Aorta (tissue), 5 donors: ENCODE measurements at regions not wholly inside any gene's neighbourhood (a gene's known extent, or its start where the extent isn't known, plus 50 kb on each side); places are given as distances from the start of the nearest gene placed in this dataset.

Source experiments
- ATAC-seq: fragments of 200-7000 bp; cut with Tn5 transposase; one replicate; pipeline ENCODE4 v1.9.1; 2022; ENCODE audit warnings: moderate library complexity; ENCODE audit not compliant: low FRiP score
- DNase-seq, 2 donors: peaks; one replicate each; pipeline ENCODE4 v3.0.0-alpha.2; 2020
- H3K27ac ChIP-seq, 2 donors: one replicate each; pipeline ENCODE4 v1.5.1; 2013; ENCODE audit warnings: low read length in 2 of 2, mild to moderate bottlenecking in 2 of 2, moderate library complexity in 2 of 2, control low read depth in 1 of 2, inconsistent platforms in 1 of 2, low read depth in 1 of 2
- H3K27me3 ChIP-seq, 2 donors: one replicate each; pipeline ENCODE4 v1.6.1; 2013; ENCODE audit warnings: control low read depth in 1 of 2, low read length in 1 of 2, mild to moderate bottlenecking in 1 of 2, moderate library complexity in 1 of 2; ENCODE audit not compliant: insufficient read depth in 2 of 2, control insufficient read depth in 1 of 2
- H3K36me3 ChIP-seq, 2 donors: one replicate each; pipeline ENCODE4 v1.6.1; 2013; ENCODE audit warnings: control low read depth in 1 of 2, low read length in 1 of 2, mild to moderate bottlenecking in 1 of 2; ENCODE audit not compliant: insufficient read depth in 2 of 2, control insufficient read depth in 1 of 2
- H3K4me1 ChIP-seq, 2 donors: one replicate each; pipeline ENCODE4 v1.6.1; 2013; ENCODE audit warnings: low read length in 2 of 2, control low read depth in 1 of 2, mild to moderate bottlenecking in 1 of 2, moderate library complexity in 1 of 2; ENCODE audit not compliant: insufficient read depth in 2 of 2, control insufficient read depth in 1 of 2
- H3K4me3 ChIP-seq, 2 donors: one replicate each; pipeline ENCODE4 v1.5.1; 2013; ENCODE audit warnings: low read length in 2 of 2, control low read depth in 1 of 2, mild to moderate bottlenecking in 1 of 2
- H3K9me3 ChIP-seq: one replicate; pipeline ENCODE4 v1.6.1; 2013; ENCODE audit warnings: mild to moderate bottlenecking, low read length; ENCODE audit not compliant: control insufficient read depth
- WGBS, 2 donors: extraction: QIAGEN DNeasy Blood & Tissue Kit; methylation state at CpG; one replicate each; pipeline ENCODE4 v1.1.7; 2013; 5-methylcytosine and 5-hydroxymethylcytosine counted together
- intact Hi-C, 2 donors: fragments of 100-400 bp; cut with DNase I; formaldehyde crosslinking; loops; one replicate each; pipeline versions ENCODE4 v1.14.2 to v1.15.0; 2022
- donor health status: healthy with polysubstance abuse.
- donor health status: Bipolar disorder and iron deficiency.
- donor health status: DM: no; HTN: no; CAD: no.
- donor health status: DM: no; HTN: no; CAD: no.
- donor health status: DM: yes; HTN: yes; CAD: no.

DNA sequence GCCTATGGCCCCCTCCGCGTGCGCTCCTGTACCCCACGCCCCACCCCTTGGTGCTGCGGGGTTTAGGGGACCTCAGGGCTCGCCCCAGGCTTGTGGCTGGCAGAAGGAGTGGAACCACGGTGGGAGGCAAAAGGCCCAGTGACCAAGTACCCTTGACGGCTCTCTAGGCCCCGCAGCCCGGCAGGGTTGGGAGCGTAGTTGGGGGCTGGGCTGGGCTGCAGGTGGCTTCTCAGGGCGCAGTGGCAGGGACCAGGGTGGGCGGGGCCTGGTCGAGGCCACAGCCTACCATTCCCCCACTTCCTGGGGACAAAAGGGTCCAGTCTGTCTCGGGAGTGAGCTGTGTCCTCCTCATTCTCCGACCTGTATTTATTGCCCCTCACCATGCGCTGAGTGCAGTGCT lies 124.9 kb downstream of the RBFOX3 start:
- peak; percentile 20 for ATAC-seq
- WGBS, 2 donors = 42 to 45% methylated on average over 17 of the region's 17 CpGs
- no peaks in the 10 kb centered on the region for H3K27me3 ChIP-seq

DNA sequence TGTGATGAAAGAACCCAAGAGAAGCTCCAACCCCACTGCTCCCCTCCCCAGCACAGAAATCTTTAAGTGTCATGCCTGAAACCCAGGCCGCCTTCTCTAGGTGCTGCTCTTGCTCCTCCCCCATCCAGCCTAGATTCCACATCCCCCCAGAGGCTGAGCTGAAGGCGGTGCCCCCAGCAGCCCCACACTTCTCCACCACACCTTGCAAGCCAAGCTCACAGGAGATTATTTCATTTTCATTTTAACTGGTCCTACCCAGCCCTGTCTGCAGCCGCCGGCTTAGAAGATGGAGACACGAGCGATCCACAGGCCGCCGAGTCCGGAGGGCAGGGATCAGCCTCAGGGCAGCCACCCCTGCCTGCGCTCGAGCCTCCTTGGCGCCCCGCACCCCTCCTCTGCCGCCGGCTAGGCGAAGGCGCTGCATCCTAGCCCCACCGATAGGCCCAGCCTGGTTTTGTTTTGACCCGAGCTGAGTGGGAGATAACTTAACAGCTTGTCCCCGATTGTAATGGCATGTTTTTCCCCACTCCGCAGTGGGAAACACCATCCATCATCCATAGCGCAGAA lies 125.3 kb downstream of the RBFOX3 start:
- Histone ChIP-seq H3K4me3 (no peak overlapping the region), H3K36me3 (no peaks in the 10 kb centered on the region), H3K27me3 (no peaks in the 10 kb centered on the region), H3K4me1 (no peaks in the 10 kb centered on the region), H3K27ac (no peak overlapping the region), H3K9me3 (no peaks in the 10 kb centered on the region)
- no peak for DNase-seq
- 25 to 32% methylated on average over 22 of the region's 22 CpGs for WGBS, 2 donors
- ATAC-seq = peak; percentile 9
- intact Hi-C loops = no loop called here

More for the DNA sequence above, 124.9 kb downstream of the RBFOX3 start:
- Histone ChIP-seq H3K4me1 (no peaks in the 10 kb centered on the region), H3K4me3 (no peak overlapping the region), H3K9me3 (no peaks in the 10 kb centered on the region), H3K27ac (no peak overlapping the region), H3K36me3 (no peaks in the 10 kb centered on the region)
- intact Hi-C loops = no loop called here
- DNase-seq = no peak

DNA sequence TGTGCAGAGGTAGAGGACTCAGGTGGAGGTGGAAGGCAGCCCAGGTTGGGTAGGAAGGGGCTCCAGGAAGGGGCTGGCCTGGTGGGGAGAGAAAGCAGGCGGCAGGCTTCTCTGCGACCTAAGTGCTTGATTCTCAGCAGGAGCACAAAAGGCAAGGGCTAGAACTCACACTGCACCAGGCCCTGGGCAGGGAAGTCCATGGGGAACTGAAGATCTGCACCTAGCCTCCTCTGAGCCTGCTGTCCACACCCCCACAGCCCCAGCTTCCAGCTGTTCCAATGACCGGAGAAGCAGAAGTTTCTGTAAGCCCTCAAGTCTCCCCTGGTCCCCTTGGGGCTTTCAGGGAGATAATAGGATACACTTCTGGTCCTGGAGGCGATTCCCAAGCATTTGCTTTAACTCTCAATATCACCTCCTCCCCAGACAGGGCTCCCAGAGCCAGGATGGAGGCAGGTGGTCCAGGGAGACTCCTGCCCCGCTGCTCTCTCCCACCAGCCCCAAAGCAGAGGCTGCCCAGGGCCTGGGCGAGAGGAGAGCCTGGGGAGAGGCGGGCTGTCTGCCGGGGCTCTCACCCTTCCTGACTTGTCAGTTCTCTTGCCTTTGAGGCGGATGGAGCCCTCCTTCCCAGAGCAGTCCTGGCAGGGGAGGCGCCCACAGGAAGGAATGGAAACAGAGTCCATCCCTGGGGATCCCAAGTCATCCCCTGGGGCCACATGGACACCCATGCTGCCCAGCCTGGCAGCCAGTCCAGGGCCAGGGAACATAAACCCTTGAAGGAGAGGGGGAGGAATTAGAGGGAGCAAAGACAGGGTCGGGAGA lies 126.0 kb downstream of the RBFOX3 start:
- ATAC-seq = no peak
- Histone ChIP-seq H3K9me3 (no peaks in the 10 kb centered on the region), H3K4me1 (no peaks in the 10 kb centered on the region), H3K27me3 (no peaks in the 10 kb centered on the region), H3K27ac (no peak overlapping the region), H3K4me3 (no peak overlapping the region), H3K36me3 (no peaks in the 10 kb centered on the region)
- WGBS, 2 donors = 49 to 57% methylated on average over 10 to 11 of the region's 11 CpGs
- intact Hi-C loops = no loop called here
- DNase-seq = no peak

DNA sequence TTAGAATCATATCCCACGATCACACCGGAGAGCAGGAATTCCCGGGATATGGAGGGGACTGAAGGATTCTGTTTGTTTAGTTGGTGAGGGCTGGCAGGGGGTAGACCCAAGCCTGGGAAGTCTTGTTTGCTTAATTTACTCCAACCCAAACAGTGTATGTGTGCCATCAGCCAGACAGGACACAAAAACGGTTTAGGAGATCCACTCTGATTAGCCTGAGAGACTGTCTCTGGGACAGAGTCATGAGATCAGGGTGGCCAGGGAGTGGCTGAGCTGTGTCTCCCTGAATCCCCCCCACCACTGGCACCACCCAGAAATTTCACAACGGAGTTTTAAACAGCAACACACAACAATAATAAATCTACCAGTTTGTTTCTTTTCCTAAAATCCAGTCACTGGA lies 127.0 kb downstream of the RBFOX3 start:
- no peak for ATAC-seq
- no peaks in the 10 kb centered on the region for H3K36me3 ChIP-seq
- H3K9me3 ChIP-seq = no peaks in the 10 kb centered on the region
- intact Hi-C loops = no loop called here
- no peaks in the 10 kb centered on the region for H3K4me1 ChIP-seq
- no peak for DNase-seq
- H3K27ac ChIP-seq = no peak overlapping the region
- H3K4me3 ChIP-seq = no peak overlapping the region
- 16 to 21% methylated on average over 5 of the region's 5 CpGs for WGBS, 2 donors
- no peaks in the 10 kb centered on the region for H3K27me3 ChIP-seq

- no peak overlapping the region for H3K27ac ChIP-seq
- WGBS, 2 donors = 16% methylated on average over 16 to 17 of the region's 17 CpGs
- H3K9me3 ChIP-seq = no peaks in the 10 kb centered on the region
- no peaks in the 10 kb centered on the region for H3K4me1 ChIP-seq
- intact Hi-C loops = no loop called here
- no peak overlapping the region for H3K4me3 ChIP-seq
- no peak for ATAC-seq
- no peaks in the 10 kb centered on the region for H3K36me3 ChIP-seq
- DNase-seq = no peak
- no peaks in the 10 kb centered on the region for H3K27me3 ChIP-seq
Observed at GRCh38 chr17:79482727-79483521, 127.9 kb downstream of the RBFOX3 start.

DNA sequence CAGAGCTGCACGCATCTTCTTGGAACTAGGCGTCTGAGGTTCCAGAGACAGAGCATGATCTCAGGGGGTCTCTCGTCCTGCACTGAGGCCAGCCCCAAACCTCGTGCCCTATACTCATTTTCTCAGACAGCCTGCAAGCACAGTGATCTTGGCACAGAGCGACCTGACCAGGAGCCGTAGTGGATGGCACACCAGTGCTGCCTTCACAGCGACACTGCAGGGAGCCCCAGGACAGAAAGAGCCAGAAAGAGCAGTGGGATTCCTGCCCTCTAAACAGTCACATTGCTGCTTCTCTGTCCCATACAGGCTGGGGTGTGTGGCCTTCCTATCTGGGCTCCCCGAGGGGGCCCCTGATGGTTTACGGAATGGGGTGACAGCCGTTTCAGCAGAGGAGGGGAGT lies 131.0 kb downstream of the RBFOX3 start:
- Histone ChIP-seq H3K4me1 (no peaks in the 10 kb centered on the region), H3K4me3 (no peak overlapping the region), H3K36me3 (no peaks in the 10 kb centered on the region), H3K27ac (no peak overlapping the region), H3K9me3 (no peaks in the 10 kb centered on the region), H3K27me3 (no peaks in the 10 kb centered on the region)
- 74 to 81% methylated on average over 10 of the region's 10 CpGs for WGBS, 2 donors
- intact Hi-C loops = no loop called here
- no peak for DNase-seq
- no peak for ATAC-seq

GRCh38 chr17:79478841-79479240 lies 132.0 kb downstream of the RBFOX3 start:
- Histone ChIP-seq H3K4me3 (no peak overlapping the region), H3K27me3 (no peaks in the 10 kb centered on the region), H3K27ac (no peak overlapping the region), H3K36me3 (no peaks in the 10 kb centered on the region), H3K4me1 (no peaks in the 10 kb centered on the region), H3K9me3 (no peaks in the 10 kb centered on the region)
- intact Hi-C loops = no loop called here
- no peak for DNase-seq
- no peak for ATAC-seq
- WGBS, 2 donors = 41 to 56% methylated on average over 9 of the region's 9 CpGs

- Histone ChIP-seq H3K27ac (no peak overlapping the region), H3K4me1 (no peaks in the 10 kb centered on the region), H3K9me3 (no peaks in the 10 kb centered on the region), H3K27me3 (no peaks in the 10 kb centered on the region), H3K36me3 (no peaks in the 10 kb centered on the region), H3K4me3 (no peak overlapping the region)
- WGBS, 2 donors = 2 to 12% methylated on average over 22 of the region's 22 CpGs
- intact Hi-C loops = no loop called here
- no peak for ATAC-seq
- no peak for DNase-seq
Observed at GRCh38 chr17:79478051-79478461, 132.8 kb downstream of the RBFOX3 start.
